SKM-1 treated with dmso at 0.1 percent for 144 hours (cell line): ENCODE measurements at regions not wholly inside any gene's neighbourhood (a gene's known extent, or its start where the extent isn't known, plus 50 kb on each side); places are given as distances from the start of the nearest gene placed in this dataset.

Source experiments
- DNase-seq: peaks from one replicate; lab custom pipeline; 2025; ENCODE audit not compliant: unreplicated experiment; lab: John Stamatoyannopoulos, UW

DNA sequence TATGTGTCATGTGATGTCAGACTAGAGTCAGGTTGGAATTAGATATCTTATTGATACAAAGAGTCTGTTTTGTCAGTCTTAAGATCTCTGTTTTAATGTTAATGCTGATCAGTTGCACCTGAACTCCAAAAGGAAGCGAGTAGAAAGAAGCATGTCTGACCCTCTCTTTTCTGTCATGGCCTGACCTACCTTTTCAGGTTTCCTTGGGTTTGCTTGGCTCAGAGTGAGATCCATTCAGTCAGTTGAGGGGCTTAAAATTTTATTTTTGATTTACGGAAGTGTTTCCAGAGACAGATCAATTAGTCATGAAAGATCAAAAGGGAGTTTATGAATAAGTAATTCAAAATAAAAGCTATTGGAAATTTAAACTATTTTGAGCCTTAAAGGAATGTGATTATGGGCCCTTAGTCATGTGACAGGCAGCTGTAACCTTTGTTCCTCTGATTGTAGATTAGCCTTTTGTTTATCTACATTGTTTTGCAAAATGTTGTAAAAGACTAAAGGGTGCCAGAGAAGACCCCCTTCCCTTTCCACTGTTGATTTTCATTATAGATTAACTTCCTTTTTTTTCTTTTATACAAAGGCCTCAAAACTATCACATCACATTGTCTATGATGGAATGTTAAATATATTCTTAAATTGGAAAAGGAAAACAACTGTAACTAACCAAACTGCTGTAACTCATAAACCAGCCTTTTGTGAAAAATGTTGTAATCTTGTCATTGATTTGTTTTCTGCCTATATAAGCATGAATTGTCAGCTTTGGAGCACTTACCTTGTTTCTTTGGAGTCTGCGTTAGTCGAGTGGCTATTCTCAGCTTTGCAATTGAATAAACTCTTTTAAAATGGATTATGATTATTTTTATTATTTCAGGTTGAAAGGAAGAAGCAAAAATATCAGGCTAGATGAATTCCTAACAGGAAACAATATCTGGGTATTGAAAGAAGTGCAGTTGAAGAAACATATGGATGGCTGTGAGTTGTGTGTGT, 195.5 kb upstream of the MBL2 start:
- DNase-seq, result no peak

DNA sequence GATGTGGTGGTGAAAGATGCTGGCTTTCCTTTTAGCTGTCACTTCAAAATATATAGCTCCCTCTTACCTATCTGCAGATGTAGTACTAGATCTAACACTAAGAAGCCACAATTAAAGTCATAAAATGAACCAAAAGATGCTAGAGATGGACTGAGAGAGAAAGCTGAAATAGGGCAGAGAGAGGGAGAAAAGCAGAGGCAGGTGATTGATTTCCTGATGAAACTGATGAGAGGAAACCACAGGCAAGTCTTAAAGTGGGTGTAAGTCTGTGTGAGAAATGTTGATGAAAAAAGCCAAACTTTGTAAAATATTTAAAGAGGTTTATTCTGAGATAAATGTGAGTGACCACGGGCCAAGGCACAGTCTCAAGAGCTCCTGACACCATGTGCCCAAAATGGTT, 194.3 kb upstream of the MBL2 start:
- DNase-seq, result no peak

DNA sequence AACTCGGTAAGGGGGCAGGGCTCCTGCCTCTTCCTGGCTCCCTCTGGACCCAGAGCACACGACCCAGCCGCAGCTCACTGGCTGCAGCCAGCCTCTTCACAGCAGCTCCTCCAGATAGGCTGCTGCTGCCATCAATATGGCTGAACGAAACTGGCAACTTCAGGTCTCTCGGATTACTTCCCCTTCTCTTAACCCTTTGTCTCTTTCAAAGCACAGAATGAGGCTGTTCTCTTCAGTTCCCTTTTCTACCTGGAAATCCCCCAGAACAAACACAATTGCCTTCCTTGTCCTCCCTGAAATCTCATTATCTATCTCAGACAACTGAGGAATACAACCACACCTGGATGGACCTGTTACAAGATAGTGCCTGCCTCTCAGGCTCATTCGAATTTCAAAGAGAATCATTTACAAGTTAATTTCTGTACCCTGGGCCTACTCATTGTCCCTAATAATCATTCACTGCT, 193.4 kb upstream of the MBL2 start:
- no peak for DNase-seq

DNA sequence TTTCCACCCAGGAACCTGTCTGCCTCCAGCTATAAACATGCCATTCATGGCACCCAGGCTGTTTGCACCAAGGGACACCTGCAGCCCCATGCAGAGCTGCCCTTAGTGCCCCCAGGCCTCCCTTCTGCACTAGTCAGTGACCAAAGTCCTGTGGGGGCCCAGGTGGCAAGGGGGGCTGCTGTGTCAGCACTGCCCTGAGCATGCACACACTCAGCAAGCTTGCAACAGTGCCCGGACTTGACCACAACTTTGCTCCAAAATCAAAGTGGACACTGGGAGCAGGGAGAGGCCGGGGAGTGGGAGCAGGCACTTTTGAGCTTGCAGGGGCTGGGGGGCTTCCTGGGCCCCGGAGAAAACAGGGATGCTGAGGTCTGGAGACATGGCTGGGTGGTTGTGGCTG, 192.9 kb upstream of the MBL2 start:
- no peak for DNase-seq

DNA sequence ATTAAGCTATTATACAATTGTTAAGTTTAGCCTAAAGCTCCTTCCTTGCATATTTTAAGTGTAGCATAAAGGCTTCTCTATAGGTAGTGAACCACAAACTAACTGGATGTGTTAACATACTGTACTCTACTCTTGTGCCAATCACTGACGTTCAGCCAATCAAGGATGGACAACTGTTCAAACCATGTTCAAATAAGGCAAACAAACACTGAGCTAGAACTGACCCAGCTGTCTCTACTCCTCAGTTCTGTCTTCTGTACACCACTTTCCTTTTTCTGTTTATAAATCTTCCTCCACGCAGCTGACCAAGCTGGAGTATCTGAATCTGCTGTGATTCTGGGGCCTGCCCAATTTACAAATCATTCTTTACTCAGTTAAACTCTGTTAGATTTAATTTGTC, 188.7 kb upstream of the MBL2 start:
- no peak for DNase-seq

DNA sequence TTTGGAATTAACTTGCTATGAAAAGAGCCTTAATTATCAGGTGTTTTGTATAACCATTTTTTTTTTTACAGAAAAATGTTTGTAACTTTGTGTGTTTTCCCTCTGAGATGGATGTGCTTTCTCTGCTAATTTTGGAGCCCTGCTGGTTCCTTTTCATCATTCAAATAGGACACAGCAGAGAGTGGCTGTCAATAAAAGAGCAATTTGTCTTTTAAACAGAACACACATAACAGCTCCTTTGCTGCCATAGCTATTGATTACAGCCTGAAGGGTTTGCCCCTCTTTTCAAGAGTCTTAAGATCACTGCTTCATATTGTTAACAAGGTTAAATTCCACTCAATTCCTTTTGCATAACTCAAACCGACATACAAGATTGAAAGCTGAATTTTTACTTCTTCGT, 187.2 kb upstream of the MBL2 start:
- no peak for DNase-seq

DNA sequence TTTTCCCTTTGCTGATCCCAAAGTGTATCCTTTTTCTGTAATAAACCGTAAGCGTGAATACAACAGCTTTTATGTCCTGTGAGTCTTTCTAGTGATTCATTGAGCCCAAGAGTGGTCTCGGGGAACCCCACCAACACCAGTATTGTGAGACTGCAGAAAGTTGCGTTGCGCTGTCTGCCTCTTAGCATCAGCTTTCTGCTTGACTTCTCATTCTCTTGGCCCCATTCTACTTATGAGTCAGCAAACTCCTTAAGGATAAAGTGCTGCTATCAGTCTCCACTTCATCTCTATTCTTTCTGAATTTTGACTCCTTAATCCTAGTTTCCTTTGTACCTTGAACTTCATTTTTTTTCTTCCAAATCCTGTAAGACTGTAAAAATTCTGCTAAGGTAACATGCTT, 184.3 kb upstream of the MBL2 start:
- DNase-seq, result no peak

DNA sequence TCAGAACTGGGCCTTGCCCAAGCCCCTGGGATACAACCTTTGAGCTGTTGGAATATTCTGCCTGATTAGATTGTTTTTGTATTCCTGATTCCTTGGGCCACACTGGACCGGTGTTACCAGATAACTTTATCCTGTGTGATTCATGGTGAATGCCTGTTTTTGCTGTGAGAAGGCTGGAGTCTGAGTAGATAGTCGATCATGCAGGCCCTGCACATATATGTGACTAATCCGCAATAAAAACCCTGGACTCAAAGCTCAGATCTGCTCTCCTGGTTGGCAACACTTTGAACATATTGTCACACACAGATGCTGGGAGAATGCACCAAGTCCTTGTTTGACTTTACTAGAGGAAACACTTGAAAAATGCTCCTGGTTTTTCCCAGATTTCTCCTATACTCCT, 183.9 kb upstream of the MBL2 start:
- no peak for DNase-seq

DNA sequence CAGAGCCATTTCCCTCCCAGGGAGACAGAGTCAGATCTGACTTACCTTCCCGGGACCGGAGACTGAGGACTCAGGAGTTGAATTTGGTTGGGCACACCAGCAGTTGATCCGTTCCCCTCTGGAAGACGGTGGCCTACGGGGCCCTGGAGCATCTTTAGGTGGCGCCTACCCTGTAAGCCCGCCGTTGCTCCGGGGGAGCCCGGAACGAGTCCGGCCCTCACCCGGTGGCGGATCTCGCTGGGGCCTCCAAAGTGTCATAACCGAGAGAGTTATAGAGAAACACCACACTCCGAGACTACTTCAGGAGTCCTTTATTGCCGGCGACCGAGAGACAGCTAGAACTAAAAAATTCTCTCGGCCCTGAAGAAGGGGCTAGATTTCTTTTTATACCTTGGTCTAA, 182.8 kb upstream of the MBL2 start:
- no peak for DNase-seq

DNA sequence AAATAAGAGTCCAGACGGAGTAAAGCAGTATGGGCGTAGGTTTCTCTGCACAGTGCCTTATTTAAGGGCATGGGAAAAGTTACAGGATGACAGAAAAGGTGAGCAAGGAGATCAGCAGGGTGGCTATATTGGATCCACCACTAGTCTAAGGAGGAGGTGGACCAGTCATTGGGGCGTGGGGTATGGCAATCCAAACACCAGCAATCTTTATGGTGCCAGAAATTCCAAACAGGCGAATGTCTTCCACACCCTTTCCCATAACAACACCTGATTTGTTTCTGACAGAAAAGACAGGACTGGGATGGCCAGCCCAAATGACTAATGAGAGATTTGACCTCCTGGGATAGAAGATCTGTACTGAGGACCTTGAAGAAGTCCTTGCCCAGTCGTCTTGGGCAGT, 181.8 kb upstream of the MBL2 start:
- DNase-seq, result no peak

DNA sequence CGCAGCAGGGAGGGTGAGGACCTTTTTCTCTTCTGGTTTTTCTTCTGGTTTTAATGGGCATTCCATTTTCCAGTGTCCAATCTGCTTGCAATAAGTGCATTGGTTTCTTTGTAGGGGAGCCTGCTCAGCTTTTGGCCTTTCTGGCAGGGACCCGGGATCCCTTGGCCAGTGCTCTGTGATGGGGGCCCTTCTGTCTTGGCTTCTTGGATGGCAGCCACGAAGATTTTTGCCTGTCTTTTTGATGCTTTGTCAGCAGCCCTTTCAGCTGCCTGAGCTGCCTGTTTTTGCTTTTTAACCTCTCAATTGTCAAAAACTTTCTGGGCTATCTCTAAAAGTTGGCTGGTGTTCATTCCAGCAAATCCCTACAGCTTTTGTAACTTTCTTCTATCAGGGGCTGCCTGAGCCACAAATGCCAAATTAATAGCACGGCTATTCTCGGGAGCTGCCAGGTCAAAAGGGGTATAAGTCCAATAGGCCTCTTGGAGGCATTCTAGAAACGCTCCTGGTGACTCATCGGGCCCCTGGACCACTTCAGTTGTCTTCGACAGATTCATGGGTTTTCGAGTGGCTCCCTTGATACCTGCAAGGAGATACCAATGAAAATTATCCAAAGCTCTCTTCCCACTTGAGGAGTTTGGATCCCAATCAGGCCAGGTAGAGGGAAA, 179.9 kb upstream of the MBL2 start:
- DNase-seq, result no peak

DNA sequence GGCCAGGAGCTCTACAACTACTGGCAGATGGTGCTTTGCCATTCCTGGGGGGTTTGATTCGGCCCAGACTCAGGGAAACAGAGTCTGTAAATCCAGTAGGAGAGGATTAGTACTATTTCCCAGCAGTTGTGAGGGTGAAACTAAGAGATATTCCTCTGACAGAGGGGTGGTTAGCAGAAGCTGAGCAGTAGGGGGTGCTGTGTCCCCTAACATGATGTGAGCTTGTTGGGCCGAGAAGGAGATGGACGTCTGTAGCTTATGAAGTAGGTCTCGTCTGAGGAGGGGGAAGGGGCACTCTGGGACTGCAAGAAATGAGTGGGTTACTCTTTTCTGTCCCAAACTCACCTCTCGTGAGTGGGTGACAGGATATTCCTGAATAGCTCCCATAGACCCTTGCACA, 179.2 kb upstream of the MBL2 start:
- DNase-seq, result peak; percentile 10

DNA sequence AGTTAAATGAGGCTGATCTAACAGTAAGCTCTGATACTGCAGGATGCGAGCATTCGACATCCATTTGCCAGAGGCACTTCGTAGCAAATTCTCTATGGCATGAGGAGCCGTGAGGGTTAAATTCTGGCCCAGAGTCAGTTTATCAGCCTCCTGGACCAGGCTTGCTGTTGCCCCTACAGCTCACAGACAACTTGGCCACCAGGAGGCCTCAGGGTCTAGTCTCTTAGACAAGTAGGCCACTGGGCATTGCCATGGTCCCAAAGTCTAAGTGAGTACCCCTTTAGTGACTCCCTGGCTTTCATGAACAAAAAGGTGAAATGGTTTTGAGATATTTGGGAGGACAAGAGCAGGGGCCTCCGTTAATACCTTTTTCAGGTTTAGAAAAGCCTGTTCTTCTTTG, 178.0 kb upstream of the MBL2 start:
- no peak for DNase-seq

DNA sequence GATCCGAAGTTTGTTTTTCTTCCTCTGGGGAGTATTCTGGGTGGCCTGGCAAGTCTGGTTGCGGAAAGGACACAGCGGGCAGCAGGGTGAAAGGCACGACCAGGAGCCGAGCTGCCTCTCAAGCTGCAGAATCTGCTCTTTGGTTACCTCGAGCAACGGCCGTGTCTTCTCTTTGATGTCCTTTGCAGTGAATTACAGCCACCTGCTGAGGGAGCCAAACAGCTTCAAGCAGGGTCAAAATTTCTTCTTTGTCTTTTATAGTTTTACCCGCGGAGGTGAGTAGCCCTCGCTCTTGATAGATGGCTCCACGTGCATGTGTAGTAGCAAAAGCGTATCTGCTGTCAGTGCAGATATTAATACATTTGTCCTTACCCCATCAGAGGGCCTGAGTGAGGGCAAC, 177.3 kb upstream of the MBL2 start:
- no peak for DNase-seq

DNA sequence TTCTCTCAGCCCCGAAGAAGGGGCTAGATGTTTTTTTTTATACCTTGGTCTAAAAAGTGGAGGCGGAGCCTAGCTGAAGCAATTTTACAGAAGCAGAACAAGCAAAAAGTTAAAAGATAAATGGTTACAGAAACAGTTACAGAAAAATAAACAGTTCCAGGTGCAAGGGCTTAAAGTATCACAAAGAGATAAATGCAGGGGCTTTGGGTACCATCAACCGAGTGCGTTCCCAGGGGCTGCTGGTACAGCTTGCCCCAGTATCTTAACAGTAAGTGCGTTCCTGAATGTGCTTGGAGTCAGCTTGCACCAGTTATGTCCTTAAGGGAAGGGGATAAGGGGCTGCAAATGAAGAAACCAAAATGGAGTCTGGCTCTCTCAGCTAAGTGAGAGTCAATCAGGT, 173.9 kb upstream of the MBL2 start:
- DNase-seq, result no peak

DNA sequence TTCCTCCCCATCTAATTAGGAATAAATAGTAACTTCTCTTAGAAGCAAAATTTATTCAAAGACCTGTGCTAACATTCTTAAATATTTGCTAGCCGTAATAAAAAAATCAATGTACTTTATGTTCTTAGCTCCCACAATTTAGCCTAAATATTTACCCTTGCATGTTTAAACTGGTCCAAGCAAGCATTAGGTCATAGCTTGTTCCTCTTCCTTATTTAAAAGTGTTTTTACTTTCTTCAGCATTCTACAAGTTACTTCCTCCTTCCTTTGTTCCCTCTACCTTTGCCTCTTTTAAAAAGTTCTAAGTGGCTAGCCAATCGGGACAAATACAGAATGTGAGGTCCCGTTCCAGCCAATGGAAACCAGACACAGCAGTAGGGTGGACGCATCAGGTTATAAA, 172.9 kb upstream of the MBL2 start:
- DNase-seq, result peak; percentile 4

DNA sequence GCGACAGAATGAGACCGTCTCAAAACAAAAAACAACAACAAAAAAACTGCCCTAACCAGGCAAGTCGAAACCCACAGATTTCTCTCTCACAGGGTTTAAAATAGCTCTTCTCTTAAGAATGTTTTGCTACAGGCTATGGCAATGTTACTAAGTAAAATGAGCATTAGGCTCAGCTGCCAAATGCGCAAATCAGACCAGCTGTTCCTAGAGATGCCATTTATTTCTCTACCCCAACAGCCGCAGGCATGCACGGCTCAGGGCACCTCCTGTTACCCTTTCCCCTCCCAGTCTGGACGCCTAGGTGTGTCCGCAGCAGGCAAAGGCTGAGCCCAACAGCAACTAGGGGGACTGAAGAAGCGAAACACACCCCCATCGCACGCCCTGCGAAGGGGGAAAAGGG, 168.3 kb upstream of the MBL2 start:
- no peak for DNase-seq

DNA sequence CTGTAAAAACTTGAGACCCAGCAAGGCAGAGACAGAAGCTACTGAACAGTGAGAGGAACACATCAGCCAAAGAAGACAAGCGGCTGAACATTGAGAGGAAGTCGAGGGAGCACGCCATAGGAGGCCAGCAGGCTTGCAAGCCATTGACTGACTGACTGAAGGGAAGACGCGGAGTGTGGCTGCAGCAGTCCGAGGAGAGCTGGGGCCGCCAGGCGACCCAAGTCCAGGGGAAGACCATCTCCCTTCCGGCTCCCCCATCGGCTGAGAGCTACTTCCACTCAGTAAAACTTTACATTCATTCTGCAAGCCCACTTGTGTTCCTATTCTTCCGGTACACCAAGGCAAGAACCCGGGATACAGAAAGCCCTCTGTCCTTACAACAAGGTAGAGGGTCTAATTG, 167.3 kb upstream of the MBL2 start:
- DNase-seq, result no peak

DNA sequence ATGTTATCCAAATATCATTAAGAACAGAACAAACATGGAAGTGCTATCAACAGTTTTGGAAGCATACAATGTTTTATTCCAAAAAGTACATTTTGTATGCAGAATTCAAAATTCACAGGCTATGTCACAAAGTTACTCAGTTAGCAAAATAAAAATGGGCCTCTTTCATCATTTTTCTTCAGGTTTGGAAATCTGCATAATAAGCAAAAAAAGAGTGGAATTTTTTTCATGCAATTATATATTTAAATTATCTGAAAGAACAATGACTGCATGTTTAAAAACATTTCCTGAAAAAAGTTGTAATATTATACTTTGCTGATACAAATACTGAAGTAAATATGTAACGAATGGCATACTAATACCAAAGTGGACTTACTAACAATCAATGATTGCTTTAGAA, 161.2 kb upstream of the MBL2 start:
- DNase-seq, result no peak

DNA sequence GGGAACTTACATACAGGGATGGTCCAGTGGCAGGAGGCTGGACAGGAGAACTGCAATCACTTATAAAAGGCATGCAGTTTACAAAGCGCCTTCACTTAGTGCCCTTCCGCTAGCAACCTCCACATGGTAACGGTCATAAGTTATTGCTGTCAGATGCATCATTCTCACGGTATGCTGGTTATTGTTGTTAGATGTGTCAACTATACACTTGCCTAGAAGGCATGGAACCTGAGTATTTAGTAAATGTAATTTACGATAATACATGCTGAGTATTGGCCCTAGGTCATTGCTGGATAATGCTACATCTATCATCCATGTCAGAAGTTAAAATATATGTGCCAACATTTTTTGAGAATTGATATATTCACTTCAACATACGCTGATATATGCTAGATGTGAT, 155.1 kb upstream of the MBL2 start:
- no peak for DNase-seq

DNA sequence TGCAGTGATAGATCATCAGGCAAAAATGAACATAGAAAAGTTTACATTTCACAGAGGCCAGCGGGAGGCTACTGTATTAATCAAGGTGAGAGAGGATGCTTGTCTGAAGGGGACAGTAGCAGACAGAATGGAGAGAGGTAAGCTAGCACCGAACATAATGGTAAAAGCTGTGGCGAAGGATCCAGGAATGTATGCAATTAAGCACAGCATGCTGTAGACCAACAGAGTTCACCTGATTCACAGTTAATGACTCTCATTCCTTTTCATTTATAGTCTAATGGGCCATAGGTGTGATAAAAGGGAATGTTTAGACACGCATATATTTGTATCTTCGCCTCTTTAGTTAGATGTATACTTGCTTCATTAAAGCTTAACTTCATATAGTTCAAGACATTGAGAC, 150.9 kb upstream of the MBL2 start:
- no peak for DNase-seq

DNA sequence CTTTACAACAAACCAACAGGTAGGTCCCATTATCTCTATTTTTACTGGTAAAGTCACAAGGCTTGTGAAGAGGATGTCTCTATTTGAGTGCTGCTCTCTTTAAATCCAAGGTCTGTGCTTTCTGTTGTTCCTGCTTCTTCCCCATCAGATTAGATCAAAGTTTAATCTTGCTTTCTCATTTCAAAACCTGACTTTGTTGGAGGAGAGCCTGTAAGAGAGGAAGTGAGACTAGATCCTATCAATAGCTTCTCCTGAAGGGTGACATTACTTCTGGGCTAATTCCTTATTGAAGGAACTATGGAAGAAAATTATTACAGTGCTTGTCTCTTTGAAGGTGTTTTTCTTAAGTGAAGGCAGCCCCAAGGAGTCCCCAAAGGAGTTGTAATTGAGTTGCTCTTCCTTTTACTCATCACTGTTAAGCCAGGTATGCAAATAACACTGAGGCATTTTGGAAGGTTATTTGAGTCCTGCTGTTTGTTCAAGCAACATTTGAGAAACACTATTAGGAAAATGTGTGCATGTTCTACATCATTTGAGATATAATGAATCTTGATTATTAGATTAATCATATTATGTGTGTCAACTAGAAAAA, 146.2 kb upstream of the MBL2 start:
- DNase-seq, result no peak
